PC-9 (cell line): ENCODE measurements at regions not wholly inside any gene's neighbourhood (a gene's known extent, or its start where the extent isn't known, plus 50 kb on each side); places are given as distances from the start of the nearest gene placed in this dataset.
"Not testable (repeated sequence)": the region's sequence is repeated elsewhere in the genome, so short reads cannot be mapped to it uniquely, and the experiment has no call there.

Experiments
- CTCF ChIP-seq: fragments of 200-600 bp; sonication (generic); conservative IDR thresholded peaks from 2 replicates; pipeline ENCODE4 v1.6.1; 2017; ENCODE audit warnings: mixed run types, antibody characterized with exemption, mild to moderate bottlenecking, moderate library complexity
- EZH2 ChIP-seq: fragments of 200-600 bp; sonication (generic); IDR thresholded peaks from 2 replicates; pipeline ENCODE4 v1.8.0; 2017; ENCODE audit warnings: antibody characterized with exemption, low read depth

- TF ChIP-seq EZH2, CTCF: not testable (repeated sequence)
Observed at GRCh38 chr10:15939543-15939942, 79.2 kb upstream of the MINDY3 start.
